ENCODE measurements at regions not wholly inside any gene's neighbourhood (a gene's known extent, or its start where the extent isn't known, plus 50 kb on each side); places are given as distances from the start of the nearest gene placed in this dataset.
"Not testable (repeated sequence)": the region's sequence is repeated elsewhere in the genome, so short reads cannot be mapped to it uniquely, and the experiment has no call there.

- no peak for DNase-seq
- H3K4me1 Mint-ChIP-seq = no peaks in the 10 kb centered on the region
- H3K9me3 Mint-ChIP-seq = peaks cover 13% of the 10 kb centered on the region
- peaks cover 12% of the 10 kb centered on the region for H3K27me3 Mint-ChIP-seq
- no peak overlapping the region for H3K27ac Mint-ChIP-seq
- H3K36me3 Mint-ChIP-seq = no peaks in the 10 kb centered on the region
- no peak overlapping the region for H3K4me3 Mint-ChIP-seq
- CTCF ChIA-PET = no interaction called here
These were observed 51.5 kb upstream of the ZNF469 start for GRCh38 chr16:88330971-88331890.

- CTCF ChIA-PET = no interaction called here
- Mint-ChIP-seq H3K27me3 (peaks cover 12% of the 10 kb centered on the region), H3K4me1 (no peaks in the 10 kb centered on the region), H3K36me3 (no peaks in the 10 kb centered on the region), H3K4me3 (no peak overlapping the region), H3K9me3 (peaks cover 22% of the 10 kb centered on the region), H3K27ac (no peak overlapping the region)
- DNase-seq = no peak
These were observed 50.5 kb upstream of the ZNF469 start for GRCh38 chr16:88331989-88332920.

- CTCF ChIA-PET, H3K27ac Mint-ChIP-seq, H3K36me3 Mint-ChIP-seq, DNase-seq, H3K4me3 Mint-ChIP-seq, H3K4me1 Mint-ChIP-seq: not testable (repeated sequence)
- Mint-ChIP-seq H3K9me3 (peaks cover 23% of the 10 kb centered on the region), H3K27me3 (peaks cover 12% of the 10 kb centered on the region)
These were observed 49.6 kb upstream of the ZNF469 start for GRCh38 chr16:88332921-88333825.

All from activated naive CD4-positive, alpha-beta T cell treated with anti-CD3 and anti-CD28 coated beads, Interleukin-2, amount 10 ng/mL, durations not matched to agents 7 days and 5 days (primary cell).